HCT116 (cell line): ENCODE measurements at regions not wholly inside any gene's neighbourhood (a gene's known extent, or its start where the extent isn't known, plus 50 kb on each side); places are given as distances from the start of the nearest gene placed in this dataset.

Experiments
- CTCF ChIP-seq, 3 experiments: fragments of 200-600 bp in 1 of 3; sonication (generic) in 1 of 3; IDR thresholded peaks in 2 of 3; conservative IDR thresholded peaks in 1 of 3; 2 replicates each; pipeline ENCODE4 v1.5.1; 2012 to 2017; ENCODE audit warnings: low read depth in 2 of 3, low read length in 2 of 3, antibody characterized with exemption in 1 of 3, borderline replicate concordance in 1 of 3, control low read depth in 1 of 3, mild to moderate bottlenecking in 1 of 3, mixed read lengths in 1 of 3, mixed run types in 1 of 3, moderate library complexity in 1 of 3; ENCODE audit not compliant: insufficient read depth in 1 of 3
- RAD21 ChIP-seq: IDR thresholded peaks from 2 replicates; pipeline ENCODE4 v1.6.1; 2012; ENCODE audit warnings: low read depth, mild to moderate bottlenecking
- ZBTB33 ChIP-seq: IDR thresholded peaks from 2 replicates; pipeline ENCODE4 v1.6.1; 2011; ENCODE audit warnings: mild to moderate bottlenecking, low read length, moderate library complexity; ENCODE audit not compliant: insufficient replicate concordance; ENCODE audit errors: extremely low read depth

- TF ChIP-seq CTCF (IDR thresholded peaks at IDR 0.05 in 2 of 3, conservative IDR thresholded peaks at IDR 0.05 in 1 of 3; ENCODE audit: borderline replicate concordance in 1 of 3, insufficient read depth in 1 of 3, low read depth in 2 of 3, low read length in 2 of 3): no peak
- TF ChIP-seq ZBTB33: no peak
- TF ChIP-seq RAD21: no peak
These were observed 195.3 kb upstream of the TCF21 start for GRCh38 chr6:133693565-133693964.
